ENCODE measurements at regions not wholly inside any gene's neighbourhood (a gene's known extent, or its start where the extent isn't known, plus 50 kb on each side); places are given as distances from the start of the nearest gene placed in this dataset.

- DNase-seq: no peak
Observed at GRCh38 chr3:72428803-72429202, 419.4 kb downstream of the SHQ1 start.

GRCh38 chr3:72427624-72428023 lies 420.6 kb downstream of the SHQ1 start:
- no peak for DNase-seq

GRCh38 chr3:72426618-72427397 lies 421.4 kb downstream of the SHQ1 start:
- DNase-seq: no peak

GRCh38 chr3:72423643-72424042 lies 424.6 kb downstream of the SHQ1 start:
- no peak for DNase-seq

- DNase-seq: no peak
Observed at GRCh38 chr3:72421786-72422185, 426.5 kb downstream of the SHQ1 start.

GRCh38 chr3:72421126-72421525 lies 427.1 kb downstream of the SHQ1 start:
- no peak for DNase-seq

GRCh38 chr3:72418856-72419255 lies 429.4 kb downstream of the SHQ1 start:
- no peak for DNase-seq

GRCh38 chr3:72418244-72418643 lies 430.0 kb downstream of the SHQ1 start:
- no peak for DNase-seq

- DNase-seq: no peak
Observed at GRCh38 chr3:72414481-72415016, 433.7 kb downstream of the SHQ1 start.

- no peak for DNase-seq
Observed at GRCh38 chr3:72413228-72413627, 435.0 kb downstream of the SHQ1 start.

- no peak for DNase-seq
Observed at GRCh38 chr3:72412340-72412956, 435.8 kb downstream of the SHQ1 start.

GRCh38 chr3:72411843-72412242 lies 436.4 kb downstream of the SHQ1 start:
- no peak for DNase-seq

GRCh38 chr3:72411126-72411525 lies 437.1 kb downstream of the SHQ1 start:
- no peak for DNase-seq

GRCh38 chr3:72408983-72409779 lies 439.1 kb downstream of the SHQ1 start:
- DNase-seq: no peak

GRCh38 chr3:72407766-72408165 lies 440.5 kb downstream of the SHQ1 start:
- no peak for DNase-seq

- no peak for DNase-seq
Observed at GRCh38 chr3:72405943-72406566, 442.2 kb downstream of the SHQ1 start.

GRCh38 chr3:72401005-72401545 lies 447.2 kb downstream of the SHQ1 start:
- no peak for DNase-seq

GRCh38 chr3:72398781-72399180 lies 449.5 kb downstream of the SHQ1 start:
- DNase-seq: no peak

GRCh38 chr3:72397586-72397985 lies 450.7 kb downstream of the SHQ1 start:
- no peak for DNase-seq

- no peak for DNase-seq
Observed at GRCh38 chr3:72396899-72397298, 451.3 kb downstream of the SHQ1 start.

- DNase-seq: no peak
Observed at GRCh38 chr3:72395776-72396311, 452.4 kb downstream of the SHQ1 start.

- DNase-seq: no peak
Observed at GRCh38 chr3:72393455-72393854, 454.8 kb downstream of the SHQ1 start.
